HEK293 (cell line): ENCODE measurements at regions not wholly inside any gene's neighbourhood (a gene's known extent, or its start where the extent isn't known, plus 50 kb on each side); places are given as distances from the start of the nearest gene placed in this dataset.
A peak's percentile ranks its signal among the peaks of the same experiment; 100 is the strongest.

Source experiments
- CTCF ChIA-PET: fragments of 350-600 bp; formaldehyde crosslinking; extraction: SDS; loops from one replicate; lab custom pipeline; 2021; ENCODE audit warnings: antibody characterized with exemption; lab: Yijun Ruan, JAX
- POLR2A ChIA-PET: fragments of 300-600 bp; formaldehyde crosslinking; extraction: SDS; loops from one replicate; lab custom pipeline; 2020; ENCODE audit warnings: antibody characterized with exemption, inconsistent platforms; lab: Yijun Ruan, JAX
- H3K27ac ChIP-seq: fragments of 200-500 bp; sonication (Bioruptor generic); 2 replicates; pipeline ENCODE4 v1.5.1; 2014; ENCODE audit warnings: low read depth, low read length, control low read depth, inconsistent platforms; ENCODE audit errors: extremely low read depth
- H3K36me3 ChIP-seq, 2 experiments: fragments of 200-500 bp in 1 of 2; sonication (Bioruptor generic) in 1 of 2; 1 replicate in 1 of 2; 2 replicates in 1 of 2; pipeline ENCODE4 v1.5.1; 2014 to 2017; ENCODE audit warnings: inconsistent platforms in 2 of 2, low read length in 2 of 2; ENCODE audit not compliant: control insufficient read depth in 2 of 2, insufficient read depth in 1 of 2
- H3K4me1 ChIP-seq: fragments of 200-500 bp; sonication (Bioruptor generic); 2 replicates; pipeline ENCODE4 v1.5.1; 2014; ENCODE audit warnings: mild to moderate bottlenecking, low read length, inconsistent platforms; ENCODE audit not compliant: control insufficient read depth, insufficient read depth
- H3K4me3 ChIP-seq: 2 replicates; pipeline ENCODE4 v1.5.1; 2011; ENCODE audit warnings: low read depth, mild to moderate bottlenecking, control low read depth, low read length, moderate library complexity
- H3K9me3 ChIP-seq: fragments of 200-500 bp; sonication (Bioruptor generic); 2 replicates; pipeline ENCODE4 v1.5.1; 2014; ENCODE audit warnings: low read depth, low read length, inconsistent platforms; ENCODE audit not compliant: control insufficient read depth, insufficient read depth
- FEZF1 ChIP-seq: fragments of 450-650 bp; formaldehyde crosslinking; IDR thresholded peaks from 2 replicates; pipeline ENCODE4 v1.5.1; 2016; ENCODE audit warnings: missing biosample characterization, missing genetic modification characterization
- REST ChIP-seq: fragments of 450-650 bp; formaldehyde crosslinking; IDR thresholded peaks from 2 replicates; pipeline ENCODE4 v1.5.1; 2016; ENCODE audit warnings: missing biosample characterization, missing genetic modification characterization
- SETDB1 ChIP-seq: IDR thresholded peaks from one replicate; pipeline ENCODE4 v1.6.1; 2017; ENCODE audit warnings: mild to moderate bottlenecking, low read length, moderate library complexity, mixed read lengths; ENCODE audit not compliant: insufficient read length
- ZNF221 ChIP-seq: fragments of 450-650 bp; formaldehyde crosslinking; IDR thresholded peaks from 2 replicates; pipeline ENCODE4 v1.5.1; 2017; ENCODE audit warnings: missing biosample characterization, missing genetic modification characterization, borderline replicate concordance
- ZNF266 ChIP-seq: fragments of 450-650 bp; formaldehyde crosslinking; IDR thresholded peaks from 2 replicates; pipeline ENCODE4 v1.5.1; 2016; ENCODE audit warnings: missing biosample characterization, missing genetic modification characterization, low read depth
- ZNF292 ChIP-seq: fragments of 450-650 bp; formaldehyde crosslinking; IDR thresholded peaks from 2 replicates; pipeline ENCODE4 v1.5.1; 2016; ENCODE audit warnings: low read depth, missing biosample characterization, missing genetic modification characterization, borderline replicate concordance
- ZNF335 ChIP-seq: fragments of 450-650 bp; formaldehyde crosslinking; conservative IDR thresholded peaks from 2 replicates; pipeline ENCODE4 v1.5.1; 2016; ENCODE audit warnings: missing biosample characterization, missing genetic modification characterization
- ZNF341 ChIP-seq: fragments of 450-650 bp; formaldehyde crosslinking; IDR thresholded peaks from 2 replicates; pipeline ENCODE4; 2016; ENCODE audit warnings: low read depth, missing biosample characterization, missing genetic modification characterization
- ZNF362 ChIP-seq: fragments of 450-650 bp; formaldehyde crosslinking; IDR thresholded peaks from 2 replicates; pipeline ENCODE4 v1.5.1; 2016; ENCODE audit warnings: missing biosample characterization, missing genetic modification characterization
- ZNF423 ChIP-seq: fragments of 450-650 bp; formaldehyde crosslinking; IDR thresholded peaks from 2 replicates; pipeline ENCODE4 v1.5.1; 2016; ENCODE audit warnings: missing biosample characterization, missing genetic modification characterization
- ZNF558 ChIP-seq: fragments of 450-650 bp; formaldehyde crosslinking; IDR thresholded peaks from 2 replicates; pipeline ENCODE4 v1.5.1; 2016; ENCODE audit warnings: missing biosample characterization, missing genetic modification characterization
- ZNF571 ChIP-seq: fragments of 450-650 bp; formaldehyde crosslinking; IDR thresholded peaks from 2 replicates; pipeline ENCODE4 v1.5.0; 2017; ENCODE audit warnings: missing biosample characterization, missing genetic modification characterization
- ZNF585B ChIP-seq: fragments of 450-650 bp; formaldehyde crosslinking; IDR thresholded peaks from 2 replicates; pipeline ENCODE4 v1.5.1; 2016; ENCODE audit warnings: missing biosample characterization, missing genetic modification characterization
- ZNF664 ChIP-seq: fragments of 450-650 bp; formaldehyde crosslinking; IDR thresholded peaks from 2 replicates; pipeline ENCODE4 v1.5.1; 2016; ENCODE audit warnings: missing biosample characterization, missing genetic modification characterization
- ZNF768 ChIP-seq: fragments of 450-650 bp; formaldehyde crosslinking; IDR thresholded peaks from 2 replicates; pipeline ENCODE4 v1.5.1; 2018; ENCODE audit warnings: missing biosample characterization, mild to moderate bottlenecking, missing genetic modification characterization

GRCh38 chr16:85350973-85351372, 238.7 kb upstream of the CIBAR2 start (continued):
- TF ChIP-seq REST (peak; percentile 87), ZNF335 (tag by site-specific recombination) (0 out of 2 replicates have a peak, but pooled peaks have one; percentile 36)

- ChIA-PET CTCF (interaction anchor here (0.7 to 1.7 kb wide), 2 partner anchors 57 to 263 kb away, joined by 4 read pairs; no protein-coding TSS in a partner anchor), POLR2A (no interaction called here)
- Histone ChIP-seq H3K4me1 (no peaks in the 10 kb centered on the region), H3K4me3 (no peak overlapping the region), H3K9me3 (no peaks in the 10 kb centered on the region), H3K27ac (no peak overlapping the region), H3K36me3 (no peaks in the 10 kb centered on the region)
- no peak for TF ChIP-seq ZNF341 (tag by site-specific recombination)
- no peak for TF ChIP-seq ZNF362 (tag by site-specific recombination)
- TF ChIP-seq SETDB1 = peak; percentile 29
- TF ChIP-seq ZNF585B (tag by site-specific recombination) = no peak
- TF ChIP-seq ZNF571 (tag by site-specific recombination) = no peak
- no peak for TF ChIP-seq ZNF292 (tag by site-specific recombination)
- no peak for TF ChIP-seq ZNF266
- no peak for TF ChIP-seq ZNF558 (tag by site-specific recombination)
Measured at GRCh38 chr16:85353013-85353412, 240.7 kb upstream of the CIBAR2 start.

GRCh38 chr16:85353839-85354685, 241.8 kb upstream of the CIBAR2 start:
- Histone ChIP-seq H3K9me3 (no peaks in the 10 kb centered on the region), H3K36me3 (no peaks in the 10 kb centered on the region), H3K4me3 (no peak overlapping the region), H3K27ac (no peak overlapping the region), H3K4me1 (no peaks in the 10 kb centered on the region)
- ChIA-PET POLR2A (no interaction called here), CTCF (interaction anchor here (0.6 to 1.7 kb wide), 3 partner anchors 40 to 262 kb away, joined by 3 to 4 read pairs (median 3); no protein-coding TSS in a partner anchor)
- TF ChIP-seq ZNF768 (no peak), ZNF221 (tag by site-specific recombination) (no peak), ZNF664 (tag by site-specific recombination) (peak; percentile 83), ZNF423 (tag by site-specific recombination) (no peak), FEZF1 (tag by site-specific recombination) (no peak)
- TF ChIP-seq, all 188 proteins: peak for 1
